Suprapubic skin (tissue), 4 donors: ENCODE measurements at regions not wholly inside any gene's neighbourhood (a gene's known extent, or its start where the extent isn't known, plus 50 kb on each side); places are given as distances from the start of the nearest gene placed in this dataset.
"Not testable (repeated sequence)": the region's sequence is repeated elsewhere in the genome, so short reads cannot be mapped to it uniquely, and the experiment has no call there.

Experiments
- DNase-seq, 2 donors: peaks; one replicate each; pipeline ENCODE4 v3.0.0-alpha.2; 2019; ENCODE audit warnings: low spot score in 2 of 2
- H3K27ac ChIP-seq: fragments of 200-600 bp; sonication (generic); one replicate; pipeline ENCODE4 v1.5.1; 2019
- H3K27me3 ChIP-seq: fragments of 200-600 bp; sonication (generic); one replicate; pipeline ENCODE4 v1.5.1; 2019
- H3K36me3 ChIP-seq: fragments of 200-600 bp; sonication (generic); one replicate; pipeline ENCODE4 v1.5.1; 2019
- H3K4me1 ChIP-seq: fragments of 200-600 bp; sonication (generic); one replicate; pipeline ENCODE4 v1.5.1; 2019
- H3K4me3 ChIP-seq: fragments of 200-600 bp; sonication (generic); one replicate; pipeline ENCODE4 v1.5.1; 2019; ENCODE audit warnings: mild to moderate bottlenecking
- H3K9me3 ChIP-seq: fragments of 200-600 bp; sonication (generic); one replicate; pipeline ENCODE4 v1.5.1; 2019
- CTCF ChIP-seq, 2 donors: fragments of 200-600 bp in 1 of 2; fragments of 450-650 bp in 1 of 2; sonication (generic) in 1 of 2; IDR thresholded peaks; one replicate each; pipeline ENCODE4 v1.5.1; 2016 to 2019; ENCODE audit warnings: antibody characterized with exemption in 2 of 2, mild to moderate bottlenecking in 1 of 2, moderate library complexity in 1 of 2
- EP300 ChIP-seq: sonication (generic); formaldehyde crosslinking; IDR thresholded peaks from one replicate; pipeline ENCODE4 v1.6.1; 2017; ENCODE audit warnings: antibody characterized with exemption
- POLR2A ChIP-seq, 2 donors: fragments of 450-650 bp; IDR thresholded peaks; one replicate each; pipeline ENCODE4 v1.6.1; 2017; ENCODE audit warnings: antibody characterized with exemption in 2 of 2, mild to moderate bottlenecking in 2 of 2, moderate library complexity in 2 of 2
- POLR2AphosphoS5 ChIP-seq, 3 donors: sonication (generic); formaldehyde crosslinking; IDR thresholded peaks; one replicate each; pipeline ENCODE4 v1.6.1; 2017; ENCODE audit warnings: antibody characterized with exemption in 3 of 3
- WGBS: methylation state at CpG from one replicate; pipeline ENCODE4 v1.1.5; 2018; 5-methylcytosine and 5-hydroxymethylcytosine counted together

GRCh38 chr10:133012573-133013359 is 70.4 kb upstream of the CFAP46 start:
- WGBS = 92% methylated on average over 51 of the region's 58 CpGs

GRCh38 chr10:133011882-133012281 is 69.5 kb upstream of the CFAP46 start:
- WGBS = 77% methylated on average over 10 of the region's 10 CpGs
- Histone ChIP-seq H3K36me3 (no peaks in the 10 kb centered on the region), H3K4me3 (no peak overlapping the region), H3K27ac (no peak overlapping the region), H3K4me1 (peaks cover 16% of the 10 kb centered on the region), H3K27me3 (peaks cover 3% of the 10 kb centered on the region), H3K9me3 (no peaks in the 10 kb centered on the region)
- TF ChIP-seq CTCF (IDR thresholded peaks at IDR 0.05) (no peak), EP300 (no peak), POLR2AphosphoS5 (IDR thresholded peaks at IDR 0.05) (no peak), POLR2A (IDR thresholded peaks at IDR 0.05) (no peak)
- DNase-seq = no peak

More at GRCh38 chr10:133012573-133013359, 70.4 kb upstream of the CFAP46 start:
- Histone ChIP-seq H3K9me3 (no peaks in the 10 kb centered on the region), H3K36me3 (no peaks in the 10 kb centered on the region), H3K4me1 (peaks cover 16% of the 10 kb centered on the region), H3K27me3 (peaks cover 3% of the 10 kb centered on the region), H3K4me3 (no peak overlapping the region), H3K27ac (peak overlapping the region; percentile 48)
- no peak for DNase-seq
- no peak for TF ChIP-seq POLR2A (IDR thresholded peaks at IDR 0.05)
- no peak for TF ChIP-seq POLR2AphosphoS5 (IDR thresholded peaks at IDR 0.05)
- no peak for TF ChIP-seq CTCF (IDR thresholded peaks at IDR 0.05)
- no peak for TF ChIP-seq EP300

- not testable (repeated sequence) for DNase-seq, H3K9me3 ChIP-seq, H3K4me3 ChIP-seq, H3K27me3 ChIP-seq, H3K36me3 ChIP-seq, H3K27ac ChIP-seq
- 82% methylated on average over 9 of the region's 9 CpGs for WGBS
- peaks cover 16% of the 10 kb centered on the region for H3K4me1 ChIP-seq
These were observed 69.0 kb upstream of the CFAP46 start for GRCh38 chr10:133011393-133011792.

GRCh38 chr10:133010843-133011179 is 68.4 kb upstream of the CFAP46 start:
- H3K4me1 ChIP-seq = peaks cover 16% of the 10 kb centered on the region
- not testable (repeated sequence) for H3K9me3 ChIP-seq, H3K27me3 ChIP-seq, H3K36me3 ChIP-seq, H3K27ac ChIP-seq, DNase-seq, H3K4me3 ChIP-seq
- 93% methylated on average over 6 of the region's 6 CpGs for WGBS

GRCh38 chr10:133010095-133010842 is 67.9 kb upstream of the CFAP46 start:
- Histone ChIP-seq H3K27ac (peak overlapping the region; percentile 61), H3K4me3 (peak overlapping the region; percentile 32), H3K36me3 (no peaks in the 10 kb centered on the region), H3K4me1 (peaks cover 16% of the 10 kb centered on the region), H3K9me3 (no peaks in the 10 kb centered on the region), H3K27me3 (peaks cover 3% of the 10 kb centered on the region)
- DNase-seq = no peak
- WGBS = 70% methylated on average over 11 of the region's 23 CpGs
- no peak for TF ChIP-seq CTCF (IDR thresholded peaks at IDR 0.05)
- no peak for TF ChIP-seq EP300
- TF ChIP-seq POLR2A (IDR thresholded peaks at IDR 0.05) = no peak
- TF ChIP-seq POLR2AphosphoS5 (IDR thresholded peaks at IDR 0.05) = no peak

- H3K27me3 ChIP-seq = peaks cover 3% of the 10 kb centered on the region
- peaks cover 16% of the 10 kb centered on the region for H3K4me1 ChIP-seq
- 7% methylated on average over 14 of the region's 23 CpGs for WGBS
- H3K27ac ChIP-seq = peak overlapping the region; percentile 61
- H3K4me3 ChIP-seq = peak overlapping the region; percentile 32
- DNase-seq = peak in 1 of 2 donors; percentile 86
- H3K9me3 ChIP-seq = no peaks in the 10 kb centered on the region
- TF ChIP-seq EP300 (no peak), POLR2AphosphoS5 (IDR thresholded peaks at IDR 0.05) (no peak), CTCF (IDR thresholded peaks at IDR 0.05) (no peak), POLR2A (IDR thresholded peaks at IDR 0.05) (no peak)
- no peaks in the 10 kb centered on the region for H3K36me3 ChIP-seq
These were observed 67.0 kb upstream of the CFAP46 start for GRCh38 chr10:133009218-133009950.
